Spleen (tissue), 11 donors: ENCODE measurements at regions not wholly inside any gene's neighbourhood (a gene's known extent, or its start where the extent isn't known, plus 50 kb on each side); places are given as distances from the start of the nearest gene placed in this dataset.

ENCODE experiments used
- DNase-seq: peaks from one replicate; pipeline ENCODE4 v3.0.0-alpha.2; 2020
- H3K27ac ChIP-seq, 8 donors: fragments of 200-600 bp; sonication (generic) in 7 of 8; 1 replicate in 4 of 8; 2 replicates in 4 of 8; pipeline versions ENCODE4 v1.5.0 to v1.8.0; 2016 to 2021; ENCODE audit warnings: inconsistent platforms in 4 of 8, mild to moderate bottlenecking in 4 of 8, moderate library complexity in 1 of 8
- H3K27me3 ChIP-seq, 7 donors: fragments of 200-600 bp; sonication (generic) in 6 of 7; replicated peaks in 1 of 7; 1 replicate in 4 of 7; 2 replicates in 3 of 7; pipeline versions ENCODE4 v1.5.0 to v1.8.0; 2016 to 2021; ENCODE audit warnings: inconsistent platforms in 3 of 7, mild to moderate bottlenecking in 1 of 7
- H3K36me3 ChIP-seq, 6 donors: fragments of 200-600 bp; sonication (generic) in 5 of 6; 1 replicate in 4 of 6; 2 replicates in 2 of 6; pipeline versions ENCODE4 v1.5.0 to v1.8.0; 2016 to 2021; ENCODE audit warnings: inconsistent platforms in 2 of 6
- H3K4me1 ChIP-seq, 6 donors: fragments of 200-600 bp; sonication (generic) in 5 of 6; 1 replicate in 3 of 6; 2 replicates in 3 of 6; pipeline versions ENCODE4 v1.5.0 to v1.8.0; 2016 to 2021; ENCODE audit warnings: inconsistent platforms in 3 of 6
- H3K4me3 ChIP-seq, 8 donors: fragments of 200-600 bp; sonication (generic) in 7 of 8; 1 replicate in 4 of 8; 2 replicates in 4 of 8; pipeline versions ENCODE4 v1.5.0 to v1.8.0; 2016 to 2021; ENCODE audit warnings: inconsistent platforms in 4 of 8, mild to moderate bottlenecking in 4 of 8, moderate library complexity in 2 of 8
- H3K9me3 ChIP-seq, 8 donors: fragments of 200-600 bp; sonication (generic) in 7 of 8; 1 replicate in 4 of 8; 2 replicates in 4 of 8; pipeline versions ENCODE4 v1.5.0 to v1.8.0; 2016 to 2021; ENCODE audit warnings: inconsistent platforms in 4 of 8
- POLR2A ChIP-seq, 3 donors: fragments of 450-650 bp; IDR thresholded peaks; one replicate each; pipeline ENCODE4 v1.5.1; 2017; ENCODE audit warnings: antibody characterized with exemption in 3 of 3, mild to moderate bottlenecking in 1 of 3
- POLR2AphosphoS5 ChIP-seq, 3 donors: sonication (generic); formaldehyde crosslinking; IDR thresholded peaks; one replicate each; pipeline ENCODE4 v1.5.1; 2017; ENCODE audit warnings: antibody characterized with exemption in 3 of 3
- WGBS, 5 donors: extraction: QIAGEN DNeasy Blood & Tissue Kit in 3 of 5; methylation state at CpG; one replicate each; pipeline versions ENCODE4 v1.1.5 to v1.1.7; 2013 to 2018; 5-methylcytosine and 5-hydroxymethylcytosine counted together
- intact Hi-C: fragments of 100-400 bp; cut with DNase I; formaldehyde crosslinking; loops from one replicate; pipeline ENCODE4 v1.15.0; 2023; ENCODE audit warnings: low total_unique reads
- TF ChIP-seq, protein P1 (sequence below), 11 experiments: fragments of 200-600 bp in 7 of 11; fragments of 450-650 bp in 4 of 11; sonication (generic) in 4 of 11; IDR thresholded peaks in 8 of 11; conservative IDR thresholded peaks in 3 of 11; 1 replicate in 7 of 11; 2 replicates in 4 of 11; pipeline versions ENCODE4 v1.4.0 to v1.8.0; 2016 to 2021; ENCODE audit warnings: antibody characterized with exemption in 11 of 11, inconsistent platforms in 4 of 11, mild to moderate bottlenecking in 1 of 11
- donor health status: healthy with polysubstance abuse.
- donor health status: DM: no; HTN: no; CAD: no; lungs with moderate emphysema.
- donor health status: DM: no; HTN: no; CAD: no.
- donor health status: Bipolar disorder and iron deficiency.
- donor health status: healthy.
- donor health status: DM: no; HTN: no; CAD: no.
- donor health status: DM: yes; HTN: yes; CAD: no.

DNA sequence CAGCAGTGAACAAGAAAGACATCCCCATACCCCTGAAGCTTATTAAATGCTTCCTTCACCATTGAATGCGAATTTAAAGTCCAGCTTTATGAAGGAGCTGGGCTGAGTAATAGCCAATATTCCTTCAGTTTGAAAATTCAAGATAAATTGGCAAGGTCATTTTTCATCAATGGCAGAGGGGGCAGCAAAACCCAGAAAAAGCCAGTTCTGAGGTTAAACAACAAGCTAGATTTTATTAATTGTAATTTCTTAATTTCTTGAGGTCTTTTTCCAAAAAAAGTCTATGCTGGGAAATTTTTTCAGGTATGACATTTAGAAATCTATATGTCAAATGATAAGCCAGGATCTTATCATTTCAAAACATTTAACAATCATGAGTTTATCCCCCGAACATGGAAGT is 808.9 kb downstream of the RPA4 start:
- TF ChIP-seq POLR2A (IDR thresholded peaks at IDR 0.05): no peak
- no peak for TF ChIP-seq POLR2AphosphoS5 (IDR thresholded peaks at IDR 0.05)
- TF ChIP-seq, protein P1, sequence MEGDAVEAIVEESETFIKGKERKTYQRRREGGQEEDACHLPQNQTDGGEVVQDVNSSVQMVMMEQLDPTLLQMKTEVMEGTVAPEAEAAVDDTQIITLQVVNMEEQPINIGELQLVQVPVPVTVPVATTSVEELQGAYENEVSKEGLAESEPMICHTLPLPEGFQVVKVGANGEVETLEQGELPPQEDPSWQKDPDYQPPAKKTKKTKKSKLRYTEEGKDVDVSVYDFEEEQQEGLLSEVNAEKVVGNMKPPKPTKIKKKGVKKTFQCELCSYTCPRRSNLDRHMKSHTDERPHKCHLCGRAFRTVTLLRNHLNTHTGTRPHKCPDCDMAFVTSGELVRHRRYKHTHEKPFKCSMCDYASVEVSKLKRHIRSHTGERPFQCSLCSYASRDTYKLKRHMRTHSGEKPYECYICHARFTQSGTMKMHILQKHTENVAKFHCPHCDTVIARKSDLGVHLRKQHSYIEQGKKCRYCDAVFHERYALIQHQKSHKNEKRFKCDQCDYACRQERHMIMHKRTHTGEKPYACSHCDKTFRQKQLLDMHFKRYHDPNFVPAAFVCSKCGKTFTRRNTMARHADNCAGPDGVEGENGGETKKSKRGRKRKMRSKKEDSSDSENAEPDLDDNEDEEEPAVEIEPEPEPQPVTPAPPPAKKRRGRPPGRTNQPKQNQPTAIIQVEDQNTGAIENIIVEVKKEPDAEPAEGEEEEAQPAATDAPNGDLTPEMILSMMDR (IDR thresholded peaks at IDR 0.05 in 8 of 11, conservative IDR thresholded peaks at IDR 0.05 in 3 of 11): no peak
- no peak for DNase-seq
- no peak overlapping the region for H3K27ac ChIP-seq
- no peaks in the 10 kb centered on the region for H3K4me1 ChIP-seq
- intact Hi-C loops: no loop called here
- H3K4me3 ChIP-seq: no peak overlapping the region
- WGBS, 5 donors: 46 to 97% (median 88%) methylated on average over 2 of the region's 2 CpGs
- no peaks in the 10 kb centered on the region for H3K9me3 ChIP-seq
- no peaks in the 10 kb centered on the region for H3K36me3 ChIP-seq
- no peaks in the 10 kb centered on the region for H3K27me3 ChIP-seq

DNA sequence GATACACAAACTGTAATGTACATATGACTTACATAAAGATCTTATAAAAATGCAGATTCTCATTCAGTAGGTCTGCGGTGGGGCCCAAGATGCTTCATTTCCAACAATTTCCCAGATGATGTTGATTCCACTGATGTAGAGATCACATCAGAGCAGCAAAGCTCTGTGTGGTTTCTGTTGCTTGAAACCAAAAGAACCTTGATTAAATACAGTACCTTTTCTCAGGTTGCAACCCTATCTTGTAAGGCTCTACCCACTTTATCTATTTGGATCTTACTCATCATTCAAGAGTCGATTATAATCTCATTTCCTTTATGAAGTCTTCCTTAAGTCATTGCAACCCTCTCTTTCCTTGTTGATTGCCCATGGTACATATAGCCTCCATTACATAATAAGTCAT is 816.8 kb downstream of the RPA4 start:
- TF ChIP-seq, protein P1 (IDR thresholded peaks at IDR 0.05 in 8 of 11, conservative IDR thresholded peaks at IDR 0.05 in 3 of 11): no peak
- TF ChIP-seq POLR2AphosphoS5 (IDR thresholded peaks at IDR 0.05): no peak
- no peak for TF ChIP-seq POLR2A (IDR thresholded peaks at IDR 0.05)
- WGBS, 5 donors: 77 to 89% (median 83%) methylated on average over 2 of the region's 2 CpGs
- DNase-seq: no peak
- Histone ChIP-seq H3K4me1 (no peaks in the 10 kb centered on the region), H3K4me3 (no peak overlapping the region), H3K36me3 (no peaks in the 10 kb centered on the region), H3K9me3 (no peaks in the 10 kb centered on the region), H3K27ac (no peak overlapping the region), H3K27me3 (no peaks in the 10 kb centered on the region)
- intact Hi-C loops: no loop called here

DNA sequence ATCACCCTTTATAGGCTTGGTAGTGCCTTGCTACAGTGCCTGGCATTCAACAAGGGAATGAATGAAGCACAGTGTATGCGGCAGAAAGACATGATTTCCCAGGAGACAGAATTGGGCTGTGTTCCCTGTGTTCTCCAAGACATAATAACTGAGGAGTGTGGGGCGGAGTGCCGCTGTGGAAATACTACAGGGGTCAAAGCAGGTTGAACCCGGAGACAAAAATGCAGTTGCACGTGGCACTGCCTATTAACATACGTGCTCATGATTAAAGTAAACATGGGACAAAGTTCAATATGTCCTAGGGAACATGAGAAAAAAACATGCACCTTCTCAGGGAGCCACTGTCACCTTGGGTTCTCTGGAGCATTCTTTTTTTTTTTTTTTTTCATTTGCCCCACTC is 820.8 kb downstream of the RPA4 start:
- 90 to 97% (median 93%) methylated on average over 6 of the region's 6 CpGs for WGBS, 5 donors

DNA sequence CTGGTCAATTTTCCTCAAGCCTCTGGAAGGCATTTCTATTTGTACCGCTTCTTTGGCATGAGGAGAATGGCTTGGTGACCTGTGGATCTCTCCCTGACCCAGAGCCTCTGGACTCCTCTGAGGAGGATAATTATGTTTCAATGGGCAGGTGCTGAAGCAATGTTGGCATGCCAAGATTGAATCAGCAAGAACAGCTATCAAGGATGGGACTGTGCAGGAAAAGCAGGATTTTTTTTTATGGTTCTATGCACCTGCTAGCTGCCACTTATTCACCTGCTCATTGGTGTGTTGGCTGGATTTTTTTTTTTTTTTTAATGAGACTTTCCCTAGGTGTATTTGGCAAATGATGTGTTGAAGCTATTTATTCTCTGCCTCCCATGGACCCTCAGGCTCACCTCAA is 821.2 kb downstream of the RPA4 start:
- Histone ChIP-seq H3K27me3 (no peaks in the 10 kb centered on the region), H3K27ac (no peak overlapping the region), H3K36me3 (no peaks in the 10 kb centered on the region), H3K4me1 (no peaks in the 10 kb centered on the region), H3K4me3 (no peak overlapping the region), H3K9me3 (no peaks in the 10 kb centered on the region)
- WGBS, 5 donors: 88 to 100% (median 97%) methylated on average over 1 of the region's 1 CpG
- intact Hi-C loops: no loop called here
- DNase-seq: no peak
- TF ChIP-seq POLR2AphosphoS5 (IDR thresholded peaks at IDR 0.05): no peak
- TF ChIP-seq, protein P1 (IDR thresholded peaks at IDR 0.05 in 8 of 11, conservative IDR thresholded peaks at IDR 0.05 in 3 of 11): no peak

More for the DNA sequence above, 820.8 kb downstream of the RPA4 start:
- no peak for DNase-seq
- H3K4me3 ChIP-seq: no peak overlapping the region
- no peaks in the 10 kb centered on the region for H3K4me1 ChIP-seq
- no peaks in the 10 kb centered on the region for H3K27me3 ChIP-seq
- H3K9me3 ChIP-seq: no peaks in the 10 kb centered on the region
- no peak for TF ChIP-seq POLR2AphosphoS5 (IDR thresholded peaks at IDR 0.05)
- no peak for TF ChIP-seq POLR2A (IDR thresholded peaks at IDR 0.05)
- TF ChIP-seq, protein P1 (IDR thresholded peaks at IDR 0.05 in 8 of 11, conservative IDR thresholded peaks at IDR 0.05 in 3 of 11): no peak
- intact Hi-C loops: no loop called here
- H3K36me3 ChIP-seq: no peaks in the 10 kb centered on the region
- H3K27ac ChIP-seq: no peak overlapping the region
